Transverse colon (tissue), 4 donors: ENCODE measurements at regions not wholly inside any gene's neighbourhood (a gene's known extent, or its start where the extent isn't known, plus 50 kb on each side); places are given as distances from the start of the nearest gene placed in this dataset.

Experiments
- DNase-seq: peaks from one replicate; pipeline ENCODE4 v3.0.0-alpha.2; 2019
- H3K27ac ChIP-seq, 4 donors: fragments of 200-600 bp; sonication (generic); 2 replicates each; pipeline ENCODE4 v1.5.1; 2016 to 2018; ENCODE audit warnings: inconsistent platforms in 4 of 4
- H3K27me3 ChIP-seq: fragments of 200-600 bp; sonication (generic); 2 replicates; pipeline ENCODE4 v1.5.1; 2017; ENCODE audit warnings: inconsistent platforms
- H3K36me3 ChIP-seq, 4 donors: fragments of 200-600 bp; sonication (generic); 2 replicates each; pipeline ENCODE4 v1.5.1; 2017 to 2019; ENCODE audit warnings: inconsistent platforms in 4 of 4
- H3K4me1 ChIP-seq, 4 donors: fragments of 200-600 bp; sonication (generic); 2 replicates each; pipeline ENCODE4 v1.5.1; 2017 to 2020; ENCODE audit warnings: inconsistent platforms in 4 of 4
- H3K4me3 ChIP-seq, 4 donors: fragments of 200-600 bp; sonication (generic); 1 replicate in 1 of 4; 2 replicates in 3 of 4; pipeline versions ENCODE4 v1.5.1 to v1.6.1; 2017 to 2019; ENCODE audit warnings: inconsistent platforms in 4 of 4
- H3K9me3 ChIP-seq, 2 donors: fragments of 200-600 bp; sonication (generic); 2 replicates each; pipeline ENCODE4 v1.5.1; 2017 to 2019; ENCODE audit warnings: inconsistent platforms in 2 of 2
- CTCF ChIP-seq, 5 experiments: fragments of 200-600 bp in 3 of 5; fragments of 450-650 bp in 2 of 5; sonication (generic) in 3 of 5; IDR thresholded peaks; 1 replicate in 2 of 5; 2 replicates in 3 of 5; pipeline ENCODE4 v1.5.1; 2016 to 2017; ENCODE audit warnings: antibody characterized with exemption in 5 of 5, inconsistent platforms in 3 of 5, mild to moderate bottlenecking in 2 of 5, moderate library complexity in 1 of 5
- EP300 ChIP-seq: sonication (generic); formaldehyde crosslinking; IDR thresholded peaks from one replicate; pipeline ENCODE4 v1.6.1; 2017; ENCODE audit warnings: antibody characterized with exemption, low read depth
- POLR2A ChIP-seq: fragments of 450-650 bp; IDR thresholded peaks from one replicate; pipeline ENCODE4 v1.6.1; 2016; ENCODE audit warnings: antibody characterized with exemption, mild to moderate bottlenecking, moderate library complexity
- POLR2AphosphoS5 ChIP-seq, 3 donors: sonication (generic); formaldehyde crosslinking; IDR thresholded peaks; one replicate each; pipeline ENCODE4 v1.6.1; 2016; ENCODE audit warnings: antibody characterized with exemption in 3 of 3
- WGBS, 2 donors: methylation state at CpG; one replicate each; pipeline ENCODE4 v1.1.5; 2018; ENCODE audit warnings: low coverage in 1 of 2; 5-methylcytosine and 5-hydroxymethylcytosine counted together
- in situ Hi-C, 4 donors: fragments of 200-750 bp; cut with MboI; loops; one replicate each; pipeline versions ENCODE4 v1.15.0 to v1.15.1; 2017; ENCODE audit warnings: low sequenced_read_pairs in 3 of 4, low pct_ligation_motif_present in 1 of 4, low pct_unique_long_range_greater_than_20kb in 1 of 4
- intact Hi-C: fragments of 100-400 bp; cut with DNase I; formaldehyde crosslinking; loops from one replicate; pipeline ENCODE4 v1.15.1; 2023; ENCODE audit warnings: low total_unique reads

- Histone ChIP-seq H3K4me3 (no peak overlapping the region), H3K36me3 (no peaks in the 10 kb centered on the region), H3K27me3 (no peaks in the 10 kb centered on the region), H3K4me1 (no peaks in the 10 kb centered on the region), H3K27ac (no peak overlapping the region), H3K9me3 (no peaks in the 10 kb centered on the region)
- in situ Hi-C loops, result loop anchor here in 1 of 4 donors (25.0 kb wide), 1 partner anchor 240 kb away; the partner anchor contains the start of gene TIAM1
- intact Hi-C loops, result no loop called here
- TF ChIP-seq EP300 (no peak), CTCF (IDR thresholded peaks at IDR 0.05) (no peak), POLR2AphosphoS5 (IDR thresholded peaks at IDR 0.05) (no peak), POLR2A (no peak)
- no peak for DNase-seq
Observed at GRCh38 chr21:31577271-31577670, 82.2 kb upstream of the SOD1 start.

GRCh38 chr21:31576428-31576827 is 83.1 kb upstream of the SOD1 start:
- in situ Hi-C loops, result loop anchor here in 1 of 4 donors (25.0 kb wide), 1 partner anchor 239 kb away; the partner anchor contains the start of gene TIAM1
- intact Hi-C loops, result no loop called here

GRCh38 chr21:31573217-31573616 is 86.3 kb upstream of the SOD1 start:
- no peaks in the 10 kb centered on the region for H3K9me3 ChIP-seq
- no peak for DNase-seq
- no peaks in the 10 kb centered on the region for H3K27me3 ChIP-seq
- in situ Hi-C loops (no loop called here), intact Hi-C loops (no loop called here)
- no peaks in the 10 kb centered on the region for H3K4me1 ChIP-seq
- TF ChIP-seq CTCF (IDR thresholded peaks at IDR 0.05) (no peak), EP300 (no peak), POLR2AphosphoS5 (IDR thresholded peaks at IDR 0.05) (no peak), POLR2A (no peak)
- WGBS, 2 donors, result 87 to 92% methylated on average over 2 of the region's 2 CpGs
- no peak overlapping the region for H3K27ac ChIP-seq
- H3K4me3 ChIP-seq, result no peak overlapping the region
- H3K36me3 ChIP-seq, result no peaks in the 10 kb centered on the region

More at GRCh38 chr21:31576428-31576827, 83.1 kb upstream of the SOD1 start:
- H3K27me3 ChIP-seq, result no peaks in the 10 kb centered on the region
- 55 to 71% methylated on average over 6 of the region's 6 CpGs for WGBS, 2 donors
- no peak overlapping the region for H3K4me3 ChIP-seq
- TF ChIP-seq POLR2A (no peak), EP300 (no peak), POLR2AphosphoS5 (IDR thresholded peaks at IDR 0.05) (no peak), CTCF (IDR thresholded peaks at IDR 0.05) (no peak)
- H3K27ac ChIP-seq, result no peak overlapping the region
- no peaks in the 10 kb centered on the region for H3K4me1 ChIP-seq
- H3K9me3 ChIP-seq, result no peaks in the 10 kb centered on the region
- no peak for DNase-seq
- no peaks in the 10 kb centered on the region for H3K36me3 ChIP-seq

- no peaks in the 10 kb centered on the region for H3K4me1 ChIP-seq
- no peak overlapping the region for H3K4me3 ChIP-seq
- no peak overlapping the region for H3K27ac ChIP-seq
- no peaks in the 10 kb centered on the region for H3K36me3 ChIP-seq
- no peaks in the 10 kb centered on the region for H3K9me3 ChIP-seq
- in situ Hi-C loops (no loop called here), intact Hi-C loops (no loop called here)
- H3K27me3 ChIP-seq, result no peaks in the 10 kb centered on the region
- 83 to 86% methylated on average over 1 to 4 of the region's 4 CpGs for WGBS, 2 donors
- TF ChIP-seq POLR2AphosphoS5 (IDR thresholded peaks at IDR 0.05) (no peak), CTCF (IDR thresholded peaks at IDR 0.05) (no peak)
- no peak for DNase-seq
Observed at GRCh38 chr21:31571879-31572278, 87.6 kb upstream of the SOD1 start.
